ENCODE measurements at regions not wholly inside any gene's neighbourhood (a gene's known extent, or its start where the extent isn't known, plus 50 kb on each side); places are given as distances from the start of the nearest gene placed in this dataset.

- TF ChIP-seq ZNF16 (tag by site-specific recombination; IDR thresholded peaks at IDR 0.05; ENCODE audit: low read depth) (no peak), ZNF621 (tag by site-specific recombination; IDR thresholded peaks at IDR 0.05) (no peak), PRDM1 (tag by site-specific recombination; IDR thresholded peaks at IDR 0.05) (no peak), ZNF48 (tag by site-specific recombination; IDR thresholded peaks at IDR 0.05) (no peak)
- TF ChIP-seq, protein P1, sequence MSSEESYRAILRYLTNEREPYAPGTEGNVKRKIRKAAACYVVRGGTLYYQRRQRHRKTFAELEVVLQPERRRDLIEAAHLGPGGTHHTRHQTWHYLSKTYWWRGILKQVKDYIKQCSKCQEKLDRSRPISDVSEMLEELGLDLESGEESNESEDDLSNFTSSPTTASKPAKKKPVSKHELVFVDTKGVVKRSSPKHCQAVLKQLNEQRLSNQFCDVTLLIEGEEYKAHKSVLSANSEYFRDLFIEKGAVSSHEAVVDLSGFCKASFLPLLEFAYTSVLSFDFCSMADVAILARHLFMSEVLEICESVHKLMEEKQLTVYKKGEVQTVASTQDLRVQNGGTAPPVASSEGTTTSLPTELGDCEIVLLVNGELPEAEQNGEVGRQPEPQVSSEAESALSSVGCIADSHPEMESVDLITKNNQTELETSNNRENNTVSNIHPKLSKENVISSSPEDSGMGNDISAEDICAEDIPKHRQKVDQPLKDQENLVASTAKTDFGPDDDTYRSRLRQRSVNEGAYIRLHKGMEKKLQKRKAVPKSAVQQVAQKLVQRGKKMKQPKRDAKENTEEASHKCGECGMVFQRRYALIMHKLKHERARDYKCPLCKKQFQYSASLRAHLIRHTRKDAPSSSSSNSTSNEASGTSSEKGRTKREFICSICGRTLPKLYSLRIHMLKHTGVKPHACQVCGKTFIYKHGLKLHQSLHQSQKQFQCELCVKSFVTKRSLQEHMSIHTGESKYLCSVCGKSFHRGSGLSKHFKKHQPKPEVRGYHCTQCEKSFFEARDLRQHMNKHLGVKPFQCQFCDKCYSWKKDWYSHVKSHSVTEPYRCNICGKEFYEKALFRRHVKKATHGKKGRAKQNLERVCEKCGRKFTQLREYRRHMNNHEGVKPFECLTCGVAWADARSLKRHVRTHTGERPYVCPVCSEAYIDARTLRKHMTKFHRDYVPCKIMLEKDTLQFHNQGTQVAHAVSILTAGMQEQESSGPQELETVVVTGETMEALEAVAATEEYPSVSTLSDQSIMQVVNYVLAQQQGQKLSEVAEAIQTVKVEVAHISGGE (tag by site-specific recombination; conservative IDR thresholded peaks at IDR 0.05; ENCODE audit: low read depth) = no peak
- TF ChIP-seq, protein P2, sequence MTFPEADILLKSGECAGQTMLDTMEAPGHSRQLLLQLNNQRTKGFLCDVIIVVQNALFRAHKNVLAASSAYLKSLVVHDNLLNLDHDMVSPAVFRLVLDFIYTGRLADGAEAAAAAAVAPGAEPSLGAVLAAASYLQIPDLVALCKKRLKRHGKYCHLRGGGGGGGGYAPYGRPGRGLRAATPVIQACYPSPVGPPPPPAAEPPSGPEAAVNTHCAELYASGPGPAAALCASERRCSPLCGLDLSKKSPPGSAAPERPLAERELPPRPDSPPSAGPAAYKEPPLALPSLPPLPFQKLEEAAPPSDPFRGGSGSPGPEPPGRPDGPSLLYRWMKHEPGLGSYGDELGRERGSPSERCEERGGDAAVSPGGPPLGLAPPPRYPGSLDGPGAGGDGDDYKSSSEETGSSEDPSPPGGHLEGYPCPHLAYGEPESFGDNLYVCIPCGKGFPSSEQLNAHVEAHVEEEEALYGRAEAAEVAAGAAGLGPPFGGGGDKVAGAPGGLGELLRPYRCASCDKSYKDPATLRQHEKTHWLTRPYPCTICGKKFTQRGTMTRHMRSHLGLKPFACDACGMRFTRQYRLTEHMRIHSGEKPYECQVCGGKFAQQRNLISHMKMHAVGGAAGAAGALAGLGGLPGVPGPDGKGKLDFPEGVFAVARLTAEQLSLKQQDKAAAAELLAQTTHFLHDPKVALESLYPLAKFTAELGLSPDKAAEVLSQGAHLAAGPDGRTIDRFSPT (tag by site-specific recombination; IDR thresholded peaks at IDR 0.05) = no peak
- TF ChIP-seq, protein P3, sequence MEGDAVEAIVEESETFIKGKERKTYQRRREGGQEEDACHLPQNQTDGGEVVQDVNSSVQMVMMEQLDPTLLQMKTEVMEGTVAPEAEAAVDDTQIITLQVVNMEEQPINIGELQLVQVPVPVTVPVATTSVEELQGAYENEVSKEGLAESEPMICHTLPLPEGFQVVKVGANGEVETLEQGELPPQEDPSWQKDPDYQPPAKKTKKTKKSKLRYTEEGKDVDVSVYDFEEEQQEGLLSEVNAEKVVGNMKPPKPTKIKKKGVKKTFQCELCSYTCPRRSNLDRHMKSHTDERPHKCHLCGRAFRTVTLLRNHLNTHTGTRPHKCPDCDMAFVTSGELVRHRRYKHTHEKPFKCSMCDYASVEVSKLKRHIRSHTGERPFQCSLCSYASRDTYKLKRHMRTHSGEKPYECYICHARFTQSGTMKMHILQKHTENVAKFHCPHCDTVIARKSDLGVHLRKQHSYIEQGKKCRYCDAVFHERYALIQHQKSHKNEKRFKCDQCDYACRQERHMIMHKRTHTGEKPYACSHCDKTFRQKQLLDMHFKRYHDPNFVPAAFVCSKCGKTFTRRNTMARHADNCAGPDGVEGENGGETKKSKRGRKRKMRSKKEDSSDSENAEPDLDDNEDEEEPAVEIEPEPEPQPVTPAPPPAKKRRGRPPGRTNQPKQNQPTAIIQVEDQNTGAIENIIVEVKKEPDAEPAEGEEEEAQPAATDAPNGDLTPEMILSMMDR (tag by site-specific recombination; IDR thresholded peaks at IDR 0.05) = no peak
Observed at GRCh38 chr14:48686650-48687049, 899.5 kb downstream of the RPS29 start.
